A549 (cell line): ENCODE measurements at regions not wholly inside any gene's neighbourhood (a gene's known extent, or its start where the extent isn't known, plus 50 kb on each side); places are given as distances from the start of the nearest gene placed in this dataset.

Source experiments
- ATAC-seq, 2 experiments: fragments of 200-7000 bp in 1 of 2; fragments of >200 bp in 1 of 2; cut with Nextera tagmentation in 1 of 2; cut with Tn5 transposase in 1 of 2; 3 replicates each; pipeline versions ENCODE4 v1.8.0 to v1.9.1; 2018 to 2020; ENCODE audit warnings: mild to moderate bottlenecking in 1 of 2, moderate library complexity in 1 of 2
- CTCF ChIA-PET: fragments of 300-600 bp; sonication (Branson Sonifier 250); formaldehyde crosslinking; extraction: SDS; loops from one replicate; lab custom pipeline; 2021; ENCODE audit warnings: antibody characterized with exemption, inconsistent platforms; lab: Yijun Ruan, JAX
- POLR2A ChIA-PET: fragments of 350-600 bp; formaldehyde crosslinking; extraction: SDS; loops from one replicate; lab custom pipeline; 2021; ENCODE audit warnings: antibody characterized with exemption, inconsistent platforms; lab: Yijun Ruan, JAX
- DNase-seq, 2 experiments: peaks; one replicate each; pipeline versions ENCODE4 v3.0.0 to v3.0.0-alpha.2; 2011 to 2016; ENCODE audit warnings: low read depth in 1 of 2, low spot score in 1 of 2
- FAIRE-seq: peaks from 2 replicates; lab custom pipeline; 2011; peaks lifted over from hg19 to GRCh38; lab: Jason Lieb, UNC
- H3K27ac ChIP-seq, 2 experiments: fragments of >200 bp; sonication (Bioruptor Twin); formaldehyde crosslinking; 3 replicates each; pipeline ENCODE4 v1.5.1; 2016 to 2017
- H3K4me1 ChIP-seq: fragments of >200 bp; sonication (Bioruptor Twin); formaldehyde crosslinking; 3 replicates; pipeline ENCODE4 v1.6.1; 2016
- H3K4me2 ChIP-seq: fragments of >200 bp; sonication (Bioruptor Twin); formaldehyde crosslinking; 3 replicates; pipeline ENCODE4 v1.6.1; 2016
- H3K4me3 ChIP-seq: fragments of >200 bp; sonication (Bioruptor Twin); formaldehyde crosslinking; 3 replicates; pipeline ENCODE4 v1.5.1; 2016
- H3K9me3 ChIP-seq: fragments of >200 bp; sonication (Bioruptor Twin); formaldehyde crosslinking; 3 replicates; pipeline ENCODE4 v1.6.1; 2016
- ATOH8 ChIP-seq: fragments of 250-450 bp; sonication (Bioruptor Pico); IDR thresholded peaks from 2 replicates; pipeline ENCODE4 v1.5.0; 2020; ENCODE audit warnings: low read depth, mild to moderate bottlenecking, moderate library complexity
- BCL3 ChIP-seq: fragments of >200 bp; sonication (Bioruptor Twin); formaldehyde crosslinking; IDR thresholded peaks from 3 replicates; pipeline ENCODE4 v1.6.1; 2016
- CBX8 ChIP-seq: fragments of 200-600 bp; sonication (generic); IDR thresholded peaks from 2 replicates; pipeline ENCODE4 v1.6.1; 2016
- CTCF ChIP-seq: fragments of >200 bp; sonication (Bioruptor Twin); formaldehyde crosslinking; IDR thresholded peaks from 3 replicates; pipeline ENCODE4 v1.5.1; 2016
- EHF ChIP-seq: fragments of 250-450 bp; sonication (Bioruptor Pico); IDR thresholded peaks from 2 replicates; pipeline ENCODE4 v1.5.0; 2020; ENCODE audit warnings: mild to moderate bottlenecking
- EP300 ChIP-seq, 2 experiments: fragments of >200 bp; sonication (Bioruptor Twin); formaldehyde crosslinking; IDR thresholded peaks; 2 replicates in 1 of 2; 3 replicates in 1 of 2; pipeline ENCODE4 v1.6.1; 2016 to 2017
- HEYL ChIP-seq: fragments of 250-450 bp; sonication (Bioruptor Pico); IDR thresholded peaks from 2 replicates; pipeline ENCODE4 v1.8.0; 2021; ENCODE audit warnings: mild to moderate bottlenecking, moderate library complexity
- HOXA7 ChIP-seq: fragments of 250-450 bp; sonication (Bioruptor Pico); IDR thresholded peaks from 2 replicates; pipeline ENCODE4 v1.5.0; 2020; ENCODE audit warnings: mild to moderate bottlenecking, moderate library complexity
- HOXB13 ChIP-seq: fragments of 250-450 bp; sonication (Bioruptor Pico); IDR thresholded peaks from 2 replicates; pipeline ENCODE4 v1.5.0; 2020; ENCODE audit warnings: low read depth, mild to moderate bottlenecking, moderate library complexity
- HOXB5 ChIP-seq: fragments of 250-450 bp; sonication (Bioruptor Pico); IDR thresholded peaks from 2 replicates; pipeline ENCODE4 v1.5.0; 2020; ENCODE audit warnings: mild to moderate bottlenecking, moderate library complexity
- JUNB ChIP-seq: fragments of >200 bp; sonication (Bioruptor Twin); formaldehyde crosslinking; IDR thresholded peaks from 2 replicates; pipeline ENCODE4 v1.6.1; 2016
- KDM1A ChIP-seq: fragments of 200-600 bp; sonication (generic); IDR thresholded peaks from 2 replicates; pipeline ENCODE4 v1.6.1; 2016; ENCODE audit warnings: low read depth, mild to moderate bottlenecking
- MAFK ChIP-seq: fragments of 450-650 bp; IDR thresholded peaks from 2 replicates; pipeline ENCODE4 v1.6.1; 2014; ENCODE audit not compliant: partially characterized antibody
- MYC ChIP-seq: IDR thresholded peaks from 2 replicates; pipeline ENCODE4 v1.6.1; 2012; ENCODE audit warnings: mild to moderate bottlenecking, inconsistent platforms, low read length, improper control_type of control experiment, borderline replicate concordance
- NPAS2 ChIP-seq: fragments of 250-450 bp; sonication (Bioruptor Pico); IDR thresholded peaks from 2 replicates; pipeline ENCODE4 v1.8.0; 2022; ENCODE audit warnings: mild to moderate bottlenecking, moderate library complexity, borderline replicate concordance
- NR3C1 ChIP-seq: fragments of >200 bp; sonication (Bioruptor Twin); formaldehyde crosslinking; IDR thresholded peaks from 3 replicates; pipeline ENCODE4 v1.6.1; 2017
- PBX3 ChIP-seq: IDR thresholded peaks from 2 replicates; pipeline ENCODE4 v1.6.1; 2012
- POLR2AphosphoS2 ChIP-seq: conservative IDR thresholded peaks from 2 replicates; pipeline ENCODE4 v1.6.1; 2012; ENCODE audit warnings: low read length, improper control_type of control experiment, inconsistent platforms
- RAD21 ChIP-seq, 2 experiments: fragments of >200 bp in 1 of 2; sonication (Bioruptor Twin) in 1 of 2; formaldehyde crosslinking in 1 of 2; IDR thresholded peaks in 1 of 2; conservative IDR thresholded peaks in 1 of 2; 2 replicates in 1 of 2; 3 replicates in 1 of 2; pipeline ENCODE4 v1.6.1; 2012 to 2018; ENCODE audit warnings: inconsistent platforms in 1 of 2
- REST ChIP-seq: fragments of 200-600 bp; sonication (generic); IDR thresholded peaks from 2 replicates; pipeline ENCODE4 v1.6.1; 2016; ENCODE audit warnings: antibody characterized with exemption, mild to moderate bottlenecking, moderate library complexity
- SREBF2 ChIP-seq: fragments of 450-650 bp; IDR thresholded peaks from 2 replicates; pipeline ENCODE4 v1.6.1; 2014; ENCODE audit warnings: mild to moderate bottlenecking, moderate library complexity
- TFCP2L1 ChIP-seq: fragments of 250-450 bp; sonication (Bioruptor Pico); IDR thresholded peaks from 2 replicates; pipeline ENCODE4 v1.5.0; 2021; ENCODE audit warnings: mild to moderate bottlenecking
- TP53 ChIP-seq: fragments of 250-450 bp; sonication (Bioruptor Pico); IDR thresholded peaks from 2 replicates; pipeline ENCODE4 v1.5.0; 2021; ENCODE audit warnings: mild to moderate bottlenecking, moderate library complexity
- USF2 ChIP-seq: fragments of 450-650 bp; IDR thresholded peaks from 2 replicates; pipeline ENCODE4 v1.6.1; 2014; ENCODE audit warnings: antibody characterized with exemption
- WGBS: methylation state at CpG from one replicate; pipeline ENCODE4 v1.1.6; 2017; ENCODE audit errors: missing lambda C conversion rate; 5-methylcytosine and 5-hydroxymethylcytosine counted together

- Histone ChIP-seq H3K9me3 (no peaks in the 10 kb centered on the region), H3K4me2 (no peak overlapping the region), H3K27ac (no peak overlapping the region), H3K4me3 (no peak overlapping the region), H3K4me1 (no peaks in the 10 kb centered on the region)
- ATAC-seq (no peak), FAIRE-seq (no peak), DNase-seq (no peak)
- TF ChIP-seq TFCP2L1 (CRISPR knock-in tag) (no peak), SREBF2 (no peak), EHF (CRISPR knock-in tag) (no peak), HOXA7 (CRISPR knock-in tag) (no peak), EP300 (IDR thresholded peaks at IDR 0.05) (no peak), NPAS2 (CRISPR knock-in tag) (no peak), HOXB5 (CRISPR knock-in tag) (no peak), MYC (no peak), JUNB (no peak), RAD21 (conservative IDR thresholded peaks at IDR 0.05 in 1 of 2, IDR thresholded peaks at IDR 0.05 in 1 of 2) (no peak), POLR2AphosphoS2 (no peak)
- WGBS, result 17% methylated on average over 5 of the region's 5 CpGs
- POLR2A ChIA-PET, result no interaction called here
- CTCF ChIA-PET, result no interaction called here
Measured at GRCh38 chr4:20532871-20533870, 167.1 kb upstream of the PACRGL start.

GRCh38 chr4:20538905-20539304 lies 161.4 kb upstream of the PACRGL start:
- TF ChIP-seq NPAS2 (CRISPR knock-in tag), result no peak
- TF ChIP-seq JUNB, result no peak
- TF ChIP-seq CTCF, result no peak
- no peak for TF ChIP-seq HOXA7 (CRISPR knock-in tag)
- TF ChIP-seq TP53 (CRISPR knock-in tag), result no peak
- TF ChIP-seq NR3C1, result no peak
- TF ChIP-seq PBX3, result no peak
- no peak for TF ChIP-seq REST
- TF ChIP-seq KDM1A, result no peak
- TF ChIP-seq BCL3, result no peak
- TF ChIP-seq HOXB13, result no peak
- TF ChIP-seq MAFK, result no peak
- TF ChIP-seq TFCP2L1 (CRISPR knock-in tag), result no peak
- no peak for TF ChIP-seq HEYL (CRISPR knock-in tag)
- TF ChIP-seq CBX8, result no peak
- TF ChIP-seq USF2, result no peak
- no peak for TF ChIP-seq ATOH8
- TF ChIP-seq SREBF2, result no peak
- CTCF ChIA-PET, result no interaction called here
- ATAC-seq (no peak), DNase-seq (no peak), FAIRE-seq (no peak)
- POLR2A ChIA-PET, result no interaction called here
- 0% methylated on average over 5 of the region's 5 CpGs for WGBS
- Histone ChIP-seq H3K4me3 (no peak overlapping the region), H3K27ac (no peak overlapping the region), H3K4me1 (no peaks in the 10 kb centered on the region), H3K9me3 (no peaks in the 10 kb centered on the region), H3K4me2 (no peak overlapping the region)
